Karpas-422 (cell line): ENCODE measurements at regions not wholly inside any gene's neighbourhood (a gene's known extent, or its start where the extent isn't known, plus 50 kb on each side); places are given as distances from the start of the nearest gene placed in this dataset.
"Not testable (repeated sequence)": the region's sequence is repeated elsewhere in the genome, so short reads cannot be mapped to it uniquely, and the experiment has no call there.

Experiments
- DNase-seq: peaks from one replicate; pipeline ENCODE4 v3.0.0-alpha.2; 2015
- H2AFZ ChIP-seq: fragments of 200-600 bp; sonication (generic); 2 replicates; pipeline ENCODE4 v1.6.1; 2014; ENCODE audit warnings: antibody characterized with exemption, low read length, mixed read lengths
- H3K27ac ChIP-seq: fragments of 200-600 bp; sonication (generic); 2 replicates; pipeline ENCODE4 v1.5.1; 2014; ENCODE audit warnings: mild to moderate bottlenecking, low read length, moderate library complexity
- H3K27me3 ChIP-seq: fragments of 200-600 bp; sonication (generic); 2 replicates; pipeline ENCODE4 v1.6.1; 2014; ENCODE audit warnings: low read length, mixed read lengths
- H3K36me3 ChIP-seq: fragments of 200-600 bp; sonication (generic); 2 replicates; pipeline ENCODE4 v1.6.1; 2014; ENCODE audit warnings: low read length, mixed read lengths; ENCODE audit not compliant: insufficient read depth
- H3K4me1 ChIP-seq: fragments of 200-600 bp; sonication (generic); 2 replicates; pipeline ENCODE4 v1.6.1; 2014; ENCODE audit warnings: mild to moderate bottlenecking, low read length, mixed read lengths
- H3K4me2 ChIP-seq: fragments of 200-600 bp; sonication (generic); 2 replicates; pipeline ENCODE4 v1.6.1; 2014; ENCODE audit warnings: low read length, low read depth, mild to moderate bottlenecking; ENCODE audit not compliant: poor library complexity, severe bottlenecking
- H3K4me3 ChIP-seq: fragments of 200-600 bp; sonication (generic); 2 replicates; pipeline ENCODE4 v1.5.1; 2014; ENCODE audit warnings: mild to moderate bottlenecking, antibody characterized with exemption, low read length, mixed read lengths
- H3K79me2 ChIP-seq: fragments of 200-600 bp; sonication (generic); 2 replicates; pipeline ENCODE4 v1.6.1; 2014; ENCODE audit warnings: mild to moderate bottlenecking, low read length, mixed read lengths
- H3K9ac ChIP-seq: fragments of 200-600 bp; sonication (generic); 2 replicates; pipeline ENCODE4 v1.6.0; 2014; ENCODE audit warnings: low read length
- H3K9me2 ChIP-seq: fragments of 200-600 bp; sonication (generic), shearing (Covaris generic); replicated peaks from 2 replicates; pipeline ENCODE4 v1.6.0; 2014; ENCODE audit warnings: mild to moderate bottlenecking, low read length, moderate library complexity; ENCODE audit not compliant: insufficient read depth
- H3K9me3 ChIP-seq: fragments of 300-700, 200-600 bp; sonication (generic); 2 replicates; pipeline ENCODE4 v1.6.1; 2014; ENCODE audit warnings: low read length, mixed read lengths
- H4K20me1 ChIP-seq: fragments of 200-600 bp; sonication (generic); 2 replicates; pipeline ENCODE4 v1.6.1; 2014; ENCODE audit warnings: mild to moderate bottlenecking, antibody characterized with exemption, low read length, low read depth; ENCODE audit not compliant: insufficient read depth

- Histone ChIP-seq H3K27ac (no peak overlapping the region), H3K9me2 (no peaks in the 10 kb centered on the region), H3K4me3 (no peak overlapping the region), H3K4me1 (no peaks in the 10 kb centered on the region), H3K27me3 (no peaks in the 10 kb centered on the region), H3K9me3 (no peaks in the 10 kb centered on the region), H4K20me1 (no peaks in the 10 kb centered on the region), H3K4me2 (no peak overlapping the region), H3K36me3 (no peaks in the 10 kb centered on the region), H3K79me2 (no peaks in the 10 kb centered on the region), H3K9ac (no peak overlapping the region), H2AFZ (no peak overlapping the region)
- no peak for DNase-seq
Observed at GRCh38 chr14:106414464-106414863, 888.1 kb downstream of the TMEM121 start.

- no peak overlapping the region for H3K27ac ChIP-seq
- no peak overlapping the region for H3K4me3 ChIP-seq
- H3K4me1 ChIP-seq, result peaks cover 3% of the 10 kb centered on the region
- no peak overlapping the region for H2AFZ ChIP-seq
- no peaks in the 10 kb centered on the region for H3K9me3 ChIP-seq
- H3K4me2 ChIP-seq, result no peak overlapping the region
- H3K79me2 ChIP-seq, result no peaks in the 10 kb centered on the region
- H4K20me1 ChIP-seq, result no peaks in the 10 kb centered on the region
- no peak overlapping the region for H3K9ac ChIP-seq
- no peaks in the 10 kb centered on the region for H3K9me2 ChIP-seq
- DNase-seq, result peak; percentile 87
- H3K36me3 ChIP-seq, result no peaks in the 10 kb centered on the region
- no peaks in the 10 kb centered on the region for H3K27me3 ChIP-seq
Observed at GRCh38 chr14:106417224-106418049, 891.1 kb downstream of the TMEM121 start.

GRCh38 chr14:106419376-106419965 lies 893.1 kb downstream of the TMEM121 start:
- no peak overlapping the region for H3K27ac ChIP-seq
- no peak overlapping the region for H3K9ac ChIP-seq
- H3K79me2 ChIP-seq, result no peaks in the 10 kb centered on the region
- no peaks in the 10 kb centered on the region for H3K36me3 ChIP-seq
- H3K4me3 ChIP-seq, result no peak overlapping the region
- H3K27me3 ChIP-seq, result no peaks in the 10 kb centered on the region
- DNase-seq, result no peak
- no peak overlapping the region for H2AFZ ChIP-seq
- no peaks in the 10 kb centered on the region for H3K9me2 ChIP-seq
- H3K4me2 ChIP-seq, result no peak overlapping the region
- H4K20me1 ChIP-seq, result no peaks in the 10 kb centered on the region
- peaks cover 23% of the 10 kb centered on the region for H3K4me1 ChIP-seq
- no peaks in the 10 kb centered on the region for H3K9me3 ChIP-seq

GRCh38 chr14:106421431-106422033 lies 895.1 kb downstream of the TMEM121 start:
- peak overlapping the region; percentile 40; the same call in 1 of the 2 replicates for H3K4me3 ChIP-seq
- H3K9ac ChIP-seq, result peak overlapping the region; percentile 49; the same call in 1 of the 2 replicates
- H3K9me3 ChIP-seq, H3K27me3 ChIP-seq, H2AFZ ChIP-seq, H3K36me3 ChIP-seq, H3K9me2 ChIP-seq, H3K79me2 ChIP-seq, H4K20me1 ChIP-seq: not testable (repeated sequence)
- peak overlapping the region; percentile 29 for H3K4me2 ChIP-seq
- peak; percentile 65 for DNase-seq
- peak overlapping the region; percentile 49; the same call in 1 of the 2 replicates for H3K27ac ChIP-seq
- peaks cover 35% of the 10 kb centered on the region for H3K4me1 ChIP-seq

DNA sequence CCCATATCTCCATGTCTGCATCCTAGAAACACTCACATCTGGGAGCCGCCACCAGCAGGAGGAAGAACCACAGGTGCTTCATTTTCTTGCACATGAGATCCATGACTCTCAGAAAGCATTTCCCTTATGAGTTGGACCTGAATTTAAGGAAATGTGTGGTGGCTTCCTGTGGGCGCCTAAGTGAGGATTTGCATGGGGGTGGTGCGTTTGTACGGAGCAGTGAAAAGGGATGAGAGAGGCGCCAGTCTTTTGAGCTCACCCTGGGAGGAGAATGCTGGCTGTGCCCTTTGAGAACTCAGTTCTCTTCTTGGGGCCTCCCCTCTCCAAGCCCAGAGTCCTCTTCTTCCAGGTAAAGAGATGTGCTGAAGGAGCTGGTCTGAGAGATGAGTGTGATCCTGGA lies 895.7 kb downstream of the TMEM121 start:
- H3K4me2 ChIP-seq, result peak overlapping the region; percentile 29
- H3K36me3 ChIP-seq, result no peaks in the 10 kb centered on the region
- DNase-seq, result peak; percentile 85
- no peaks in the 10 kb centered on the region for H4K20me1 ChIP-seq
- no peaks in the 10 kb centered on the region for H3K9me3 ChIP-seq
- H3K9ac ChIP-seq, result peak overlapping the region; percentile 62
- peaks cover 35% of the 10 kb centered on the region for H3K4me1 ChIP-seq
- no peaks in the 10 kb centered on the region for H3K79me2 ChIP-seq
- no peaks in the 10 kb centered on the region for H3K27me3 ChIP-seq
- peak overlapping the region; percentile 40; the same call in 1 of the 2 replicates for H3K4me3 ChIP-seq
- H3K27ac ChIP-seq, result peak overlapping the region; percentile 85
- H3K9me2 ChIP-seq, result no peaks in the 10 kb centered on the region
- H2AFZ ChIP-seq, result no peak overlapping the region

DNA sequence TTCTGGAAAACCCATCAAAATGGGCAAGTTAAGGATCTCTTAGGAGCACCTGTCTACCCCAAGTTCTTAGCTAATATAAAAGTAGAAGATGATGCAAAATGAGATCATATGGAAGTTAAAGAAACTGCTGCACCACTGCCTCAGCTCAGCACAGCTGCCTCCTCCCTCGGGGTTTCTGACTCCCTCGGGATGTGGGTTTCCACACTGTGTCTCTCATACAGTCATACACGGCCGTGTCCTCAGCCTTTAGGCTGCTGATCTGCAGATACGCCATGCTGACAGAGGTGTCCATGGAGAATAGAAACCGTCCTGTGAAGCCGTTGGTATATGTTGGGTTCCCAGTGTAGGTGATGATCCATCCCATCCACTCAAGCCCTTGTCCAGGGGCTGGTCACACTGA lies 898.8 kb downstream of the TMEM121 start:
- H2AFZ ChIP-seq, H4K20me1 ChIP-seq, H3K4me3 ChIP-seq, H3K36me3 ChIP-seq, H3K27me3 ChIP-seq, H3K9ac ChIP-seq, H3K9me2 ChIP-seq, H3K9me3 ChIP-seq, H3K79me2 ChIP-seq: not testable (repeated sequence)
- Histone ChIP-seq H3K4me1 (peaks cover 35% of the 10 kb centered on the region), H3K27ac (peak overlapping the region; percentile 85), H3K4me2 (peak overlapping the region; percentile 49)
- DNase-seq, result peak; percentile 82

GRCh38 chr14:106436310-106436905 lies 910.0 kb downstream of the TMEM121 start:
- no peaks in the 10 kb centered on the region for H4K20me1 ChIP-seq
- no peak overlapping the region for H3K4me2 ChIP-seq
- H2AFZ ChIP-seq, result no peak overlapping the region
- H3K9me3 ChIP-seq, result no peaks in the 10 kb centered on the region
- no peaks in the 10 kb centered on the region for H3K36me3 ChIP-seq
- H3K79me2 ChIP-seq, result no peaks in the 10 kb centered on the region
- no peak overlapping the region for H3K4me3 ChIP-seq
- peaks cover 7% of the 10 kb centered on the region; the same call in 1 of the 2 replicates for H3K4me1 ChIP-seq
- DNase-seq, result peak; percentile 85
- H3K9ac ChIP-seq, result no peak overlapping the region
- H3K9me2 ChIP-seq, result no peaks in the 10 kb centered on the region
- H3K27me3 ChIP-seq, result no peaks in the 10 kb centered on the region
- no peak overlapping the region for H3K27ac ChIP-seq

GRCh38 chr14:106442857-106443256 lies 916.5 kb downstream of the TMEM121 start:
- no peaks in the 10 kb centered on the region for H3K79me2 ChIP-seq
- peak overlapping the region; percentile 35 for H3K4me2 ChIP-seq
- no peaks in the 10 kb centered on the region for H4K20me1 ChIP-seq
- DNase-seq, result peak; percentile 87
- no peak overlapping the region for H2AFZ ChIP-seq
- no peak overlapping the region for H3K27ac ChIP-seq
- H3K4me1 ChIP-seq, result peaks cover 13% of the 10 kb centered on the region
- no peaks in the 10 kb centered on the region for H3K9me2 ChIP-seq
- no peak overlapping the region for H3K9ac ChIP-seq
- no peaks in the 10 kb centered on the region for H3K9me3 ChIP-seq
- no peak overlapping the region for H3K4me3 ChIP-seq
- H3K36me3 ChIP-seq, result no peaks in the 10 kb centered on the region
- no peaks in the 10 kb centered on the region for H3K27me3 ChIP-seq
